OCI-LY7 (cell line): ENCODE measurements at regions not wholly inside any gene's neighbourhood (a gene's known extent, or its start where the extent isn't known, plus 50 kb on each side); places are given as distances from the start of the nearest gene placed in this dataset.

Experiments
- BruUV-seq: library from RNA; stranded (reverse); fragments of 400-500 nt; replicated peaks from 2 replicates; lab custom pipeline; 2021; lab: Mats Ljungman, UMichigan
- CTCF ChIA-PET: fragments of 300-600 bp; sonication (Branson Sonifier 250); formaldehyde crosslinking; loops from one replicate; lab custom pipeline; 2022; ENCODE audit warnings: antibody characterized with exemption; ENCODE audit not compliant: unreplicated experiment; lab: Charles Lee
- POLR2A ChIA-PET: fragments of 300-600 bp; sonication (Branson Sonifier 250); formaldehyde crosslinking; loops from one replicate; lab custom pipeline; 2022; ENCODE audit warnings: antibody characterized with exemption; lab: Charles Lee
- DNase-seq: peaks from one replicate; pipeline ENCODE4 v3.0.0-alpha.2; 2015; ENCODE audit warnings: low spot score
- H2AFZ ChIP-seq: fragments of 200-600 bp; sonication (generic), shearing (Covaris generic); 2 replicates; pipeline ENCODE4 v1.6.1; 2014; ENCODE audit warnings: mild to moderate bottlenecking, antibody characterized with exemption, low read length, moderate library complexity
- H3K27ac ChIP-seq: fragments of 200-600 bp; sonication (generic); 2 replicates; pipeline ENCODE4 v1.5.1; 2014; ENCODE audit warnings: mixed run types, low read depth, mild to moderate bottlenecking, moderate library complexity, low read length, inconsistent platforms; ENCODE audit not compliant: poor library complexity, severe bottlenecking
- H3K36me3 ChIP-seq: fragments of 200-600 bp; sonication (generic); 2 replicates; pipeline ENCODE4 v1.6.1; 2014; ENCODE audit warnings: mild to moderate bottlenecking, antibody characterized with exemption, low read length, moderate library complexity, mixed read lengths; ENCODE audit not compliant: insufficient read depth
- H3K4me1 ChIP-seq: fragments of 200-600 bp; sonication (generic); 2 replicates; pipeline ENCODE4 v1.5.1; 2014; ENCODE audit warnings: mild to moderate bottlenecking, low read length; ENCODE audit not compliant: insufficient read depth, poor library complexity, severe bottlenecking
- H3K4me2 ChIP-seq: fragments of 200-600 bp; sonication (generic); 2 replicates; pipeline ENCODE4 v1.6.1; 2014; ENCODE audit warnings: mild to moderate bottlenecking, low read length
- H3K4me3 ChIP-seq: fragments of 200-600 bp; sonication (generic); 2 replicates; pipeline ENCODE4 v1.5.1; 2014; ENCODE audit warnings: mild to moderate bottlenecking, low read depth, low read length; ENCODE audit not compliant: poor library complexity, severe bottlenecking
- H3K79me2 ChIP-seq: fragments of 200-600 bp; sonication (generic); 2 replicates; pipeline ENCODE4 v1.6.1; 2016; ENCODE audit warnings: low read depth, mild to moderate bottlenecking, low read length, moderate library complexity, mixed read lengths; ENCODE audit not compliant: insufficient read depth
- H3K9me2 ChIP-seq: fragments of 200-600 bp; sonication (generic); 2 replicates; pipeline ENCODE4 v1.6.1; 2016; ENCODE audit warnings: mild to moderate bottlenecking, low read length, mixed read lengths; ENCODE audit not compliant: insufficient read depth
- H3K9me3 ChIP-seq: fragments of 200-600 bp; sonication (generic); 2 replicates; pipeline ENCODE4 v1.6.1; 2014; ENCODE audit warnings: mild to moderate bottlenecking, mixed run types, low read length, mixed read lengths
- H4K20me1 ChIP-seq: fragments of 200-600 bp; sonication (generic); 2 replicates; pipeline ENCODE4 v1.6.1; 2014; ENCODE audit warnings: mild to moderate bottlenecking, antibody characterized with exemption, low read length, moderate library complexity, mixed read lengths; ENCODE audit not compliant: insufficient read depth
- EZH2phosphoT487 ChIP-seq: fragments of 200-600 bp; sonication (generic); IDR thresholded peaks from 2 replicates; pipeline ENCODE4 v1.6.1; 2018; ENCODE audit warnings: low read depth, borderline replicate concordance, mild to moderate bottlenecking, mixed run types, antibody characterized with exemption, low read length, moderate library complexity, mixed read lengths
- intact Hi-C: fragments of 100-400 bp; cut with micrococcal nuclease; formaldehyde crosslinking; loops from one replicate; pipeline ENCODE4 v1.10.0; 2022; ENCODE audit not compliant: unreplicated experiment
- TF ChIP-seq, protein P1 (sequence below): fragments of 200-600 bp; sonication (generic); conservative IDR thresholded peaks from 2 replicates; pipeline ENCODE4 v1.5.1; 2014; ENCODE audit warnings: mild to moderate bottlenecking, antibody characterized with exemption, low read length, moderate library complexity, mixed read lengths

DNA sequence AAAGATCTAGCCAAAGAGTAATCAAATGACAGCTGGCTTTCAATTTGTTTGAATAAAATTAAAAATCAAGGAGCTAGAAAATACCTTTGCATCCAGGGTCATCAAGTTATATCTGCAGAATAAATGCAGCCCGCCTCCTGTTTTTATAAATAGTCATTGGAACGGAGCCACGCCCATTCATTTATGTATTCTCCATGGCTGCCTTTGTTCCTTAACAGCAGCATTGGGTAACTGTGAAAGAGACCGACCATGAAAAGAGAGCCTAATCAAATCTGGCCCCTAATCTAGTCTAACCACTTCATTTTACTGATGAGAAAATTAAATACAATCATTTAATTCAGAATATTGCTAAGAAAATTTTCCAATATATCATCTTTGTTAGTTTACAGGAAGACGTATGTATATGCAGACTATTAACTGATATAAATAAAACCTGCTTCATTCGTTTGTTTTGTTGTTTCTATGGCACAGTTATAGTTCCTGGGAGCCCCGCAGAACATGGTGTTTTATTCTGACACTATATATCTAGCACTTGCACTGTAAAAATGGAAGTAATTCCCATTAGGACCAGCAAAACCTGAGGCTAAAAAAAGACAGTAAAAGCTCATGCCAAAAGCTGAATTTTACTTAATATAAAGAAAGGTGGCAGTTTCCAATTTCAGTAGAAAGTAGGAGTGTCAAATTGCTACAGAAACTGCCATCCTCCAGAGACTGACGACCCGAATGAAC is 111.8 kb upstream of the PALMD start:
- ChIA-PET POLR2A (no interaction called here), CTCF (no interaction called here)
- no peak for TF ChIP-seq EZH2phosphoT487
- TF ChIP-seq, protein P1, sequence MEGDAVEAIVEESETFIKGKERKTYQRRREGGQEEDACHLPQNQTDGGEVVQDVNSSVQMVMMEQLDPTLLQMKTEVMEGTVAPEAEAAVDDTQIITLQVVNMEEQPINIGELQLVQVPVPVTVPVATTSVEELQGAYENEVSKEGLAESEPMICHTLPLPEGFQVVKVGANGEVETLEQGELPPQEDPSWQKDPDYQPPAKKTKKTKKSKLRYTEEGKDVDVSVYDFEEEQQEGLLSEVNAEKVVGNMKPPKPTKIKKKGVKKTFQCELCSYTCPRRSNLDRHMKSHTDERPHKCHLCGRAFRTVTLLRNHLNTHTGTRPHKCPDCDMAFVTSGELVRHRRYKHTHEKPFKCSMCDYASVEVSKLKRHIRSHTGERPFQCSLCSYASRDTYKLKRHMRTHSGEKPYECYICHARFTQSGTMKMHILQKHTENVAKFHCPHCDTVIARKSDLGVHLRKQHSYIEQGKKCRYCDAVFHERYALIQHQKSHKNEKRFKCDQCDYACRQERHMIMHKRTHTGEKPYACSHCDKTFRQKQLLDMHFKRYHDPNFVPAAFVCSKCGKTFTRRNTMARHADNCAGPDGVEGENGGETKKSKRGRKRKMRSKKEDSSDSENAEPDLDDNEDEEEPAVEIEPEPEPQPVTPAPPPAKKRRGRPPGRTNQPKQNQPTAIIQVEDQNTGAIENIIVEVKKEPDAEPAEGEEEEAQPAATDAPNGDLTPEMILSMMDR, result no peak
- Histone ChIP-seq H4K20me1 (no peaks in the 10 kb centered on the region), H3K4me1 (no peaks in the 10 kb centered on the region), H3K36me3 (no peaks in the 10 kb centered on the region), H3K9me2 (no peaks in the 10 kb centered on the region), H2AFZ (no peak overlapping the region), H3K27ac (no peak overlapping the region), H3K4me2 (no peak overlapping the region), H3K4me3 (no peak overlapping the region), H3K79me2 (no peaks in the 10 kb centered on the region), H3K9me3 (no peaks in the 10 kb centered on the region)
- intact Hi-C loops, result no loop called here
- no peak for DNase-seq
- no TSS peak for BruUV-seq

DNA sequence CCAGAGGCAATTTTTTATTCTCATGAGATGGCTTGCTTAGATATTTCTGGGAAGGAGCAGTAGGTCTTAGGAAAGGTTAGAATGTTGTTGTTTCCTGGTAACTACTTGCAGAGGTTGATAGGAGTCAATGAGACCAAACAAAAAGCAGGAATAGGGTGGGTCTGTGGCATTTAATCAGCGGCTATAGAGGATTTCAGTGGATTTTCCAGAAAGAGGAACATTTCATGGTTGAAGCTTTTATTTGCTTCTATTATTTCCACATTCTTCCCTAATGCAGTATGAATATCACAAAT is 111.3 kb upstream of the PALMD start:
- Histone ChIP-seq H3K36me3 (no peaks in the 10 kb centered on the region), H3K4me3 (no peak overlapping the region), H3K9me3 (no peaks in the 10 kb centered on the region), H3K79me2 (no peaks in the 10 kb centered on the region), H3K4me1 (no peaks in the 10 kb centered on the region), H3K4me2 (no peak overlapping the region), H3K9me2 (no peaks in the 10 kb centered on the region), H2AFZ (no peak overlapping the region), H3K27ac (no peak overlapping the region), H4K20me1 (no peaks in the 10 kb centered on the region)
- TF ChIP-seq, protein P1, result no peak
- TF ChIP-seq EZH2phosphoT487, result no peak
- BruUV-seq, result no TSS peak
- ChIA-PET CTCF (no interaction called here), POLR2A (no interaction called here)
- intact Hi-C loops, result no loop called here
- DNase-seq, result no peak

DNA sequence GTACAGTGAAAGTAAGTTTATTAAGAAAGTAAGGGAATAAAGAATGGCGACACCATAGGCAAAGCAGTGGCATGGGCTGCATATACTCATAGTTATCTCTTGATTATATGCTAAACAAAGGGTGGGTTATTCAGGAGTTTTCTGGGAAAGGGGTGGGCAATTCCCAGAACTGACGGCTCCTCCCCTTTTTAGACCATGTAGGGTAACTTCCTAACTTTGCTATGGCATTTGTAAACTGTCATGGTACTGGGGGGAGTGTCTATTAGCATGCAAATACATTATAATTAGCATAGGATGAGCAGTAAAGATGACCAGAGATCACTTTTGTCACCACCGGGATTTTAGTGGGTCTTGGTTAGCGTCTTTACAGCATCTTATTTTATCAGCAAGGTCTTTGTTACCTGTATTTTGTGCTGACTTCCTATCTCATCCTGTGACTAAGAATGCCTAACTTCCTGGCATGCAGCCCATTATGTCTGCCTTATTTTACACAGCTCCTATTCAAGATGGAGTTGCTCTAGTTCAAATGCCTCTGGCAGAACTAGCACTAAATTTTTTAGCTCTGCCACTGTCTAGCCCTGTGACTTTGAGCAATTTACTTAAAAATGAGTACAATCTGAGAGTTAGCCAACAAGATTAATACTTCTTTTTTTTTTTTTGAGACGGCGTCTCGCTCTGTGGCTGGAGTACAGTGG is 110.3 kb upstream of the PALMD start:
- no TSS peak for BruUV-seq
- no peak overlapping the region for H3K4me2 ChIP-seq
- no peaks in the 10 kb centered on the region for H3K9me3 ChIP-seq
- no peak for DNase-seq
- H3K36me3 ChIP-seq, result no peaks in the 10 kb centered on the region
- ChIA-PET CTCF (no interaction called here), POLR2A (interaction anchor here (0.7 kb wide), 1 partner anchor 112 kb away, joined by 3 read pairs; no protein-coding TSS in a partner anchor)
- no peak overlapping the region for H3K27ac ChIP-seq
- no peaks in the 10 kb centered on the region for H3K9me2 ChIP-seq
- H3K4me1 ChIP-seq, result no peaks in the 10 kb centered on the region
- no peak overlapping the region for H3K4me3 ChIP-seq
- intact Hi-C loops, result no loop called here
- no peaks in the 10 kb centered on the region for H4K20me1 ChIP-seq
- no peaks in the 10 kb centered on the region for H3K79me2 ChIP-seq
- TF ChIP-seq EZH2phosphoT487, result no peak
- TF ChIP-seq, protein P1, result no peak
- H2AFZ ChIP-seq, result no peak overlapping the region
